ENCODE measurements at regions not wholly inside any gene's neighbourhood (a gene's known extent, or its start where the extent isn't known, plus 50 kb on each side); places are given as distances from the start of the nearest gene placed in this dataset.

GRCh38 chr2:23164173-23164572 is 220.8 kb upstream of the KLHL29 start:
- Histone ChIP-seq H3F3A (ENCODE audit: control insufficient read depth, insufficient read depth) (no peaks in the 10 kb centered on the region), H3K4me1 (ENCODE audit: control insufficient read depth, low read length) (no peaks in the 10 kb centered on the region), H3K36me3 (ENCODE audit: control insufficient read depth, low read length) (no peaks in the 10 kb centered on the region), H3K9me2 (replicated peaks; ENCODE audit: control insufficient read depth, low read length) (no peaks in the 10 kb centered on the region), H3K4me3 (ENCODE audit: low read length) (no peak overlapping the region), H3K27ac (ENCODE audit: low read depth, low read length) (no peak overlapping the region), H3K79me2 (ENCODE audit: control insufficient read depth, low read length) (no peaks in the 10 kb centered on the region), H3K27me3 (ENCODE audit: control insufficient read depth, low read length) (no peaks in the 10 kb centered on the region), H4K20me1 (ENCODE audit: control insufficient read depth, insufficient read depth, low read depth, low read length) (no peaks in the 10 kb centered on the region), H3K9me3 (ENCODE audit: control insufficient read depth, insufficient read depth, low read length) (no peaks in the 10 kb centered on the region), H3K4me2 (ENCODE audit: low read length) (no peak overlapping the region)
- TF ChIP-seq CTCF (IDR thresholded peaks at IDR 0.05; ENCODE audit: low read depth, low read length, poor library complexity, severe bottlenecking), result no peak
- TF ChIP-seq EZH2phosphoT487 (IDR thresholded peaks at IDR 0.05; ENCODE audit: borderline replicate concordance, low read length), result no peak

- TF ChIP-seq EZH2phosphoT487 (IDR thresholded peaks at IDR 0.05; ENCODE audit: borderline replicate concordance, low read length) (no peak), CTCF (IDR thresholded peaks at IDR 0.05; ENCODE audit: low read depth, low read length, poor library complexity, severe bottlenecking) (no peak)
- H3K27ac ChIP-seq (ENCODE audit: low read depth, low read length), result no peak overlapping the region
- no peak overlapping the region for H3K4me2 ChIP-seq (ENCODE audit: low read length)
- H3K36me3 ChIP-seq (ENCODE audit: control insufficient read depth, low read length), result no peaks in the 10 kb centered on the region
- H3K79me2 ChIP-seq (ENCODE audit: control insufficient read depth, low read length), result no peaks in the 10 kb centered on the region
- no peak overlapping the region for H3K4me3 ChIP-seq (ENCODE audit: low read length)
- no peaks in the 10 kb centered on the region for H4K20me1 ChIP-seq (ENCODE audit: control insufficient read depth, insufficient read depth, low read depth, low read length)
- H3F3A ChIP-seq (ENCODE audit: control insufficient read depth, insufficient read depth), result no peaks in the 10 kb centered on the region
- H3K9me3 ChIP-seq (ENCODE audit: control insufficient read depth, insufficient read depth, low read length), result no peaks in the 10 kb centered on the region
- no peaks in the 10 kb centered on the region for H3K4me1 ChIP-seq (ENCODE audit: control insufficient read depth, low read length)
- no peaks in the 10 kb centered on the region for H3K9me2 ChIP-seq (replicated peaks; ENCODE audit: control insufficient read depth, low read length)
- no peaks in the 10 kb centered on the region for H3K27me3 ChIP-seq (ENCODE audit: control insufficient read depth, low read length)
Observed at GRCh38 chr2:23169896-23170295, 215.1 kb upstream of the KLHL29 start.

GRCh38 chr2:23171108-23171507 is 213.9 kb upstream of the KLHL29 start:
- Histone ChIP-seq H3K4me1 (ENCODE audit: control insufficient read depth, low read length) (no peaks in the 10 kb centered on the region), H3K79me2 (ENCODE audit: control insufficient read depth, low read length) (no peaks in the 10 kb centered on the region), H3F3A (ENCODE audit: control insufficient read depth, insufficient read depth) (no peaks in the 10 kb centered on the region), H4K20me1 (ENCODE audit: control insufficient read depth, insufficient read depth, low read depth, low read length) (no peaks in the 10 kb centered on the region), H3K27me3 (ENCODE audit: control insufficient read depth, low read length) (no peaks in the 10 kb centered on the region), H3K4me3 (ENCODE audit: low read length) (no peak overlapping the region), H3K27ac (ENCODE audit: low read depth, low read length) (no peak overlapping the region), H3K4me2 (ENCODE audit: low read length) (no peak overlapping the region), H3K9me3 (ENCODE audit: control insufficient read depth, insufficient read depth, low read length) (no peaks in the 10 kb centered on the region), H3K36me3 (ENCODE audit: control insufficient read depth, low read length) (no peaks in the 10 kb centered on the region), H3K9me2 (replicated peaks; ENCODE audit: control insufficient read depth, low read length) (no peaks in the 10 kb centered on the region)
- TF ChIP-seq EZH2phosphoT487 (IDR thresholded peaks at IDR 0.05; ENCODE audit: borderline replicate concordance, low read length) (no peak), CTCF (IDR thresholded peaks at IDR 0.05; ENCODE audit: low read depth, low read length, poor library complexity, severe bottlenecking) (no peak)

- H3K27ac ChIP-seq (ENCODE audit: low read depth, low read length), result no peak overlapping the region
- no peak for TF ChIP-seq EZH2phosphoT487 (IDR thresholded peaks at IDR 0.05; ENCODE audit: borderline replicate concordance, low read length)
- TF ChIP-seq CTCF (IDR thresholded peaks at IDR 0.05; ENCODE audit: low read depth, low read length, poor library complexity, severe bottlenecking), result no peak
- H3K4me3 ChIP-seq (ENCODE audit: low read length), result no peak overlapping the region
- no peaks in the 10 kb centered on the region for H3K79me2 ChIP-seq (ENCODE audit: control insufficient read depth, low read length)
- H3K4me1 ChIP-seq (ENCODE audit: control insufficient read depth, low read length), result no peaks in the 10 kb centered on the region
- H3K4me2 ChIP-seq (ENCODE audit: low read length), result no peak overlapping the region
- no peaks in the 10 kb centered on the region for H3F3A ChIP-seq (ENCODE audit: control insufficient read depth, insufficient read depth)
- no peaks in the 10 kb centered on the region for H3K36me3 ChIP-seq (ENCODE audit: control insufficient read depth, low read length)
- no peaks in the 10 kb centered on the region for H3K27me3 ChIP-seq (ENCODE audit: control insufficient read depth, low read length)
- no peaks in the 10 kb centered on the region for H4K20me1 ChIP-seq (ENCODE audit: control insufficient read depth, insufficient read depth, low read depth, low read length)
- no peaks in the 10 kb centered on the region; the same call in 1 of the 2 replicates for H3K9me3 ChIP-seq (ENCODE audit: control insufficient read depth, insufficient read depth, low read length)
- no peaks in the 10 kb centered on the region for H3K9me2 ChIP-seq (replicated peaks; ENCODE audit: control insufficient read depth, low read length)
Observed at GRCh38 chr2:23178396-23178795, 206.6 kb upstream of the KLHL29 start.
